HCT116 (cell line): ENCODE measurements at regions not wholly inside any gene's neighbourhood (a gene's known extent, or its start where the extent isn't known, plus 50 kb on each side); places are given as distances from the start of the nearest gene placed in this dataset.

Experiments used
- ATAC-seq: fragments of 200-7000 bp; cut with Tn5 transposase; 2 replicates; pipeline ENCODE4 v1.9.1; 2020; ENCODE audit warnings: mild to moderate bottlenecking, moderate library complexity
- BruUV-seq: library from RNA; stranded (reverse); fragments of 400-500 nt; replicated peaks from 2 replicates; lab custom pipeline; 2021; lab: Mats Ljungman, UMichigan
- CTCF ChIA-PET: fragments of 300-600 bp; sonication (Branson Sonifier 250); formaldehyde crosslinking; loops from one replicate; lab custom pipeline; 2021; ENCODE audit warnings: antibody characterized with exemption; lab: Charles Lee
- POLR2A ChIA-PET: fragments of 300-600, 350-600 bp; sonication (Branson Sonifier 250); formaldehyde crosslinking; loops from one replicate; lab custom pipeline; 2021; ENCODE audit warnings: antibody characterized with exemption; lab: Charles Lee
- RAD21 ChIA-PET, 2 experiments: fragments of 300-600 bp; sonication (Branson Sonifier 250); formaldehyde crosslinking; loops; one replicate each; lab custom pipeline; 2023; ENCODE audit warnings: low total read pairs in 2 of 2; ENCODE audit not compliant: uncharacterized antibody in 2 of 2, unreplicated experiment in 2 of 2, low non-redundant PET in 1 of 2; lab: Charles Lee
- DNase-seq: peaks from one replicate; pipeline ENCODE4 v3.0.0-alpha.2; 2010; ENCODE audit warnings: low read depth, low spot score
- H2AFZ ChIP-seq: fragments of 200-600 bp; shearing (Covaris generic), sonication (generic); 2 replicates; pipeline ENCODE4 v1.6.1; 2017; ENCODE audit warnings: low read depth, mixed run types, mixed read lengths, antibody characterized with exemption, low read length; ENCODE audit not compliant: poor library complexity, severe bottlenecking
- H3K27ac ChIP-seq: 2 replicates; pipeline ENCODE4 v1.5.1; 2012; ENCODE audit warnings: low read depth, low read length
- H3K27me3 ChIP-seq: fragments of 200-600 bp; sonication (generic); 2 replicates; pipeline ENCODE4 v1.6.1; 2016; ENCODE audit warnings: mixed run types, low read length, mixed read lengths; ENCODE audit not compliant: insufficient read depth
- H3K36me3 ChIP-seq, 2 experiments: fragments of 200-500 bp in 1 of 2; fragments of 200-600 bp in 1 of 2; sonication (Bioruptor generic) in 1 of 2; sonication (generic) in 1 of 2; 2 replicates each; pipeline versions ENCODE4 v1.5.1 to v1.6.1; 2014 to 2016; ENCODE audit warnings: low read length in 2 of 2, inconsistent platforms in 1 of 2, mixed read lengths in 1 of 2, mixed run types in 1 of 2; ENCODE audit not compliant: insufficient read depth in 2 of 2, control insufficient read depth in 1 of 2
- H3K4me1 ChIP-seq, 2 experiments: fragments of 200-600 bp in 1 of 2; sonication (generic) in 1 of 2; 2 replicates each; pipeline versions ENCODE4 v1.5.1 to v1.6.1; 2012 to 2017; ENCODE audit warnings: low read length in 2 of 2, inconsistent platforms in 1 of 2, mild to moderate bottlenecking in 1 of 2, mixed read lengths in 1 of 2, mixed run types in 1 of 2, moderate library complexity in 1 of 2; ENCODE audit not compliant: insufficient read depth in 2 of 2, control insufficient read depth in 1 of 2
- H3K4me2 ChIP-seq: fragments of 200-600 bp; sonication (generic); 2 replicates; pipeline ENCODE4 v1.6.1; 2017; ENCODE audit warnings: mixed run types, low read length, mixed read lengths
- H3K4me3 ChIP-seq, 2 experiments: fragments of 200-600 bp in 1 of 2; sonication (generic) in 1 of 2; replicated peaks in 1 of 2; 2 replicates each; pipeline ENCODE4 v1.5.1; 2011 to 2016; ENCODE audit warnings: low read length in 2 of 2, control low read depth in 1 of 2, low read depth in 1 of 2, mild to moderate bottlenecking in 1 of 2, mixed read lengths in 1 of 2, mixed run types in 1 of 2
- H3K79me2 ChIP-seq: fragments of 200-600 bp; sonication (generic); 2 replicates; pipeline ENCODE4 v1.6.1; 2017; ENCODE audit warnings: mild to moderate bottlenecking, mixed run types, low read length, moderate library complexity, mixed read lengths; ENCODE audit not compliant: insufficient read depth
- H3K9ac ChIP-seq: fragments of 200-600 bp; sonication (generic); 2 replicates; pipeline ENCODE4 v1.6.1; 2016; ENCODE audit warnings: low read length, mixed read lengths
- H3K9me2 ChIP-seq: fragments of 200-600 bp; sonication (generic), shearing (Covaris generic); 2 replicates; pipeline ENCODE4 v1.6.1; 2017; ENCODE audit warnings: mixed run types, mild to moderate bottlenecking, moderate library complexity; ENCODE audit not compliant: insufficient read depth
- H3K9me3 ChIP-seq, 2 experiments: fragments of 200-500 bp in 1 of 2; fragments of 200-600 bp in 1 of 2; sonication (Bioruptor generic) in 1 of 2; sonication (generic) in 1 of 2; 2 replicates each; pipeline ENCODE4 v1.6.1; 2014 to 2017; ENCODE audit warnings: low read length in 2 of 2, mixed read lengths in 2 of 2, inconsistent platforms in 1 of 2, low read depth in 1 of 2, mild to moderate bottlenecking in 1 of 2, mixed run types in 1 of 2, moderate library complexity in 1 of 2; ENCODE audit not compliant: control insufficient read depth in 1 of 2, insufficient read depth in 1 of 2
- H4K20me1 ChIP-seq: fragments of 200-600 bp; sonication (generic), shearing (Covaris generic); 2 replicates; pipeline ENCODE4 v1.6.1; 2017; ENCODE audit warnings: mixed run types, mild to moderate bottlenecking, moderate library complexity; ENCODE audit not compliant: insufficient read depth
- CBX3 ChIP-seq: IDR thresholded peaks from 2 replicates; pipeline ENCODE4 v1.6.1; 2012; ENCODE audit warnings: low read depth
- EGR1 ChIP-seq: IDR thresholded peaks from 2 replicates; pipeline ENCODE4 v1.6.1; 2012; ENCODE audit warnings: low read depth
- EZH2 ChIP-seq: fragments of 200-600 bp; sonication (generic); IDR thresholded peaks from 2 replicates; pipeline ENCODE4 v1.6.1; 2017; ENCODE audit warnings: antibody characterized with exemption, mixed run types
- EZH2phosphoT487 ChIP-seq: fragments of 200-600 bp; IDR thresholded peaks from 2 replicates; pipeline ENCODE4 v1.6.1; 2018; ENCODE audit warnings: antibody characterized with exemption, borderline replicate concordance
- FOSL1 ChIP-seq: IDR thresholded peaks from 2 replicates; pipeline ENCODE4 v1.6.1; 2012; ENCODE audit warnings: low read depth
- JUND ChIP-seq: IDR thresholded peaks from 2 replicates; pipeline ENCODE4 v1.6.1; 2012
- POLR2A ChIP-seq: IDR thresholded peaks from 2 replicates; pipeline ENCODE4 v1.7.0; 2011; ENCODE audit warnings: borderline replicate concordance; ENCODE audit not compliant: insufficient read depth, insufficient read length; ENCODE audit errors: extremely low read depth
- RAD21 ChIP-seq: IDR thresholded peaks from 2 replicates; pipeline ENCODE4 v1.6.1; 2012; ENCODE audit warnings: low read depth, mild to moderate bottlenecking
- REST ChIP-seq: IDR thresholded peaks from 2 replicates; pipeline ENCODE4 v1.6.1; 2012; ENCODE audit warnings: low read depth
- SP1 ChIP-seq: IDR thresholded peaks from 2 replicates; pipeline ENCODE4 v1.6.1; 2012; ENCODE audit warnings: low read depth
- SRF ChIP-seq: IDR thresholded peaks from 2 replicates; pipeline ENCODE4 v1.6.1; 2012; ENCODE audit warnings: low read depth
- TCF7L2 ChIP-seq: IDR thresholded peaks from 2 replicates; pipeline ENCODE4 v1.7.0; 2011; ENCODE audit warnings: borderline replicate concordance, inconsistent platforms; ENCODE audit not compliant: insufficient read depth, insufficient read length; ENCODE audit errors: extremely low read depth
- YY1 ChIP-seq: IDR thresholded peaks from 2 replicates; pipeline ENCODE4 v1.6.1; 2011; ENCODE audit warnings: low read length, low read depth, moderate library complexity, mild to moderate bottlenecking; ENCODE audit not compliant: insufficient replicate concordance; ENCODE audit errors: extremely low read depth
- ZFX ChIP-seq: fragments of 450-650 bp; IDR thresholded peaks from 2 replicates; pipeline ENCODE4 v1.6.1; 2017
- intact Hi-C: fragments of 100-400 bp; cut with micrococcal nuclease; formaldehyde crosslinking; loops from 2 replicates; pipeline ENCODE4 v1.10.0; 2022

DNA sequence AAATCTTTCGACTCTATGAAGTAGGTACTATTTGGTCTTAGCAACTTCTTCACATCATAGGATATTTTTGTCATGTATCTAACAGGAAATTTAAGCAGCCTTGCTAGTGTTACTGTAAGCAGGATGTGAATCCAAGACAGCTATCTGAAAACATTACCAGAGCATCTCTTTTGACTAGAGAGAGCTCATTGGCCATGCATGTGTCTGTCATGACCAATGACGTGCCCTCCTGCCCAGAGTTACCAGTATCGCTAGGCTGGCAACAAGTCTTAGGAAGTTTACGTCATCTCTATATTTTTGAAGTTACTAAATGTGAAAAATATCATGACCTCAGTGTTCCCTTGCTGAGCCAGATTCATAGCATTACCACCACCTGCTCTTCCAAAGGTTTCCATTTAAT, 130.9 kb upstream of the TP63 start:
- Histone ChIP-seq H3K79me2 (no peaks in the 10 kb centered on the region), H3K4me3 (no peak overlapping the region), H3K9me3 (no peaks in the 10 kb centered on the region), H3K4me1 (no peaks in the 10 kb centered on the region), H3K4me2 (no peak overlapping the region), H3K9ac (no peak overlapping the region), H4K20me1 (no peaks in the 10 kb centered on the region), H3K27ac (no peak overlapping the region), H3K9me2 (no peaks in the 10 kb centered on the region), H2AFZ (no peak overlapping the region), H3K36me3 (no peaks in the 10 kb centered on the region), H3K27me3 (no peaks in the 10 kb centered on the region)
- POLR2A ChIA-PET = no interaction called here
- DNase-seq (no peak), ATAC-seq (no peak)
- intact Hi-C loops = no loop called here
- CTCF ChIA-PET = no interaction called here
- RAD21 ChIA-PET = no interaction called here
- TF ChIP-seq JUND = no peak
- TF ChIP-seq YY1 = no peak
- TF ChIP-seq POLR2A = no peak
- TF ChIP-seq ZFX = no peak
- TF ChIP-seq FOSL1 = no peak
- TF ChIP-seq EZH2phosphoT487 = no peak
- no peak for TF ChIP-seq SP1
- no peak for TF ChIP-seq SRF
- TF ChIP-seq RAD21 = no peak
- TF ChIP-seq EGR1 = no peak
- TF ChIP-seq CBX3 = no peak
- no peak for TF ChIP-seq EZH2
- no peak for TF ChIP-seq TCF7L2
- no peak for TF ChIP-seq REST
- no TSS peak for BruUV-seq
